H9 (cell line): ENCODE measurements at regions not wholly inside any gene's neighbourhood (a gene's known extent, or its start where the extent isn't known, plus 50 kb on each side); places are given as distances from the start of the nearest gene placed in this dataset.

Experiments used
- DNase-seq: peaks from one replicate; pipeline ENCODE4 v3.0.0-alpha.2; 2017
- H2AFZ ChIP-seq: one replicate; pipeline ENCODE4 v1.6.1; 2013; ENCODE audit warnings: mild to moderate bottlenecking, low read length, control low read depth, moderate library complexity
- H2AK5ac ChIP-seq: 2 replicates; pipeline ENCODE4 v1.6.1; 2013; ENCODE audit warnings: low read length, control low read depth, mixed read lengths; ENCODE audit not compliant: insufficient read length
- H2BK120ac ChIP-seq: one replicate; pipeline ENCODE4 v1.6.1; 2013; ENCODE audit warnings: low read depth, mild to moderate bottlenecking, low read length, control low read depth, inconsistent platforms; ENCODE audit not compliant: poor library complexity, severe bottlenecking
- H2BK12ac ChIP-seq: 2 replicates; pipeline ENCODE4 v1.6.1; 2013; ENCODE audit warnings: low read length, control low read depth, mixed read lengths, low read depth; ENCODE audit not compliant: insufficient read length
- H2BK15ac ChIP-seq: 2 replicates; pipeline ENCODE4 v1.6.1; 2013; ENCODE audit warnings: low read depth, low read length, control low read depth
- H2BK20ac ChIP-seq: one replicate; pipeline ENCODE4 v1.6.1; 2013; ENCODE audit warnings: low read depth, mild to moderate bottlenecking, low read length, control low read depth, inconsistent platforms; ENCODE audit not compliant: poor library complexity, severe bottlenecking
- H2BK5ac ChIP-seq: 2 replicates; pipeline ENCODE4 v1.6.1; 2013; ENCODE audit warnings: low read length, control low read depth, mixed read lengths; ENCODE audit not compliant: insufficient read length
- H3K14ac ChIP-seq: 2 replicates; pipeline ENCODE4 v1.6.1; 2013; ENCODE audit warnings: low read length, control low read depth; ENCODE audit not compliant: insufficient read depth
- H3K18ac ChIP-seq: 2 replicates; pipeline ENCODE4 v1.6.1; 2013; ENCODE audit warnings: low read depth, mild to moderate bottlenecking, mixed read lengths, low read length, control low read depth; ENCODE audit not compliant: insufficient read length
- H3K23ac ChIP-seq: 2 replicates; pipeline ENCODE4 v1.6.1; 2013; ENCODE audit warnings: low read length, control low read depth, mixed read lengths, low read depth; ENCODE audit not compliant: insufficient read length
- H3K23me2 ChIP-seq: 2 replicates; pipeline ENCODE4 v1.6.1; 2013; ENCODE audit warnings: low read depth, mild to moderate bottlenecking, mixed read lengths, low read length, control low read depth; ENCODE audit not compliant: insufficient read length, poor library complexity, severe bottlenecking
- H3K27ac ChIP-seq: 2 replicates; pipeline ENCODE4 v1.5.1; 2013; ENCODE audit warnings: low read length, control low read depth, mixed read lengths, low read depth; ENCODE audit not compliant: insufficient read length
- H3K27me3 ChIP-seq: 2 replicates; pipeline ENCODE4 v1.6.1; 2013; ENCODE audit warnings: low read length, control low read depth, inconsistent platforms; ENCODE audit not compliant: insufficient read depth
- H3K4ac ChIP-seq: 2 replicates; pipeline ENCODE4 v1.6.1; 2013; ENCODE audit warnings: low read depth, mild to moderate bottlenecking, control low read depth, inconsistent platforms, low read length, moderate library complexity
- H3K4me1 ChIP-seq: 2 replicates; pipeline ENCODE4 v1.6.1; 2013; ENCODE audit warnings: low read length, control low read depth, inconsistent platforms; ENCODE audit not compliant: insufficient read depth
- H3K4me2 ChIP-seq: 2 replicates; pipeline ENCODE4 v1.6.1; 2013; ENCODE audit warnings: low read length, control low read depth, mixed read lengths; ENCODE audit not compliant: insufficient read length, insufficient read depth
- H3K56ac ChIP-seq: 2 replicates; pipeline ENCODE4 v1.6.1; 2013; ENCODE audit warnings: low read depth, mild to moderate bottlenecking, mixed read lengths, low read length, control low read depth; ENCODE audit not compliant: insufficient read length
- H3K79me1 ChIP-seq: 2 replicates; pipeline ENCODE4 v1.6.1; 2013; ENCODE audit warnings: low read depth, mild to moderate bottlenecking, moderate library complexity, low read length, control low read depth, inconsistent platforms; ENCODE audit not compliant: insufficient read depth, poor library complexity, severe bottlenecking
- H3K79me2 ChIP-seq: 2 replicates; pipeline ENCODE4 v1.6.1; 2013; ENCODE audit warnings: low read length, control low read depth, inconsistent platforms; ENCODE audit not compliant: insufficient read depth
- H3K9ac ChIP-seq: 2 replicates; pipeline ENCODE4 v1.6.1; 2013; ENCODE audit warnings: low read length, control low read depth, mixed read lengths; ENCODE audit not compliant: insufficient read length; ENCODE audit errors: extremely low read depth
- H3K9me3 ChIP-seq: one replicate; pipeline ENCODE4 v1.6.1; 2013; ENCODE audit warnings: low read depth, low read length, inconsistent platforms; ENCODE audit not compliant: control insufficient read depth
- H3T11ph ChIP-seq: one replicate; pipeline ENCODE4 v1.6.1; 2013; ENCODE audit warnings: mild to moderate bottlenecking, low read length, control low read depth, inconsistent platforms
- H4K20me1 ChIP-seq: one replicate; pipeline ENCODE4 v1.6.1; 2013; ENCODE audit not compliant: control insufficient read depth, insufficient read length, insufficient read depth
- H4K5ac ChIP-seq: 2 replicates; pipeline ENCODE4 v1.6.1; 2013; ENCODE audit warnings: low read depth, mild to moderate bottlenecking, mixed read lengths, low read length, control low read depth; ENCODE audit not compliant: insufficient read length
- H4K8ac ChIP-seq: replicated peaks from 2 replicates; pipeline ENCODE4 v1.6.1; 2013; ENCODE audit warnings: low read length, control low read depth, mixed read lengths, low read depth; ENCODE audit not compliant: insufficient read length
- H4K91ac ChIP-seq: 2 replicates; pipeline ENCODE4 v1.6.1; 2013; ENCODE audit warnings: low read depth, mild to moderate bottlenecking, moderate library complexity, mixed read lengths, low read length, control low read depth; ENCODE audit not compliant: insufficient read length
- H3K27ac Mint-ChIP-seq, 3 experiments: 2 replicates in 2 of 3; 3 replicates in 1 of 3; pipeline ENCODE4 v1.8.0; 2020 to 2021; ENCODE audit warnings: mixed read lengths in 3 of 3, mild to moderate bottlenecking in 1 of 3, moderate library complexity in 1 of 3
- H3K27me3 Mint-ChIP-seq: 2 replicates; pipeline ENCODE4 v1.8.0; 2021; ENCODE audit warnings: low read depth, mild to moderate bottlenecking, moderate library complexity, mixed read lengths
- H3K36me3 Mint-ChIP-seq, 3 experiments: 2 replicates in 2 of 3; 3 replicates in 1 of 3; pipeline ENCODE4 v1.8.0; 2020 to 2021; ENCODE audit warnings: low read depth in 3 of 3, mixed read lengths in 3 of 3; ENCODE audit not compliant: insufficient read depth in 1 of 3
- H3K4me1 Mint-ChIP-seq, 2 experiments: 2 replicates each; pipeline ENCODE4 v1.8.0; 2020; ENCODE audit warnings: mixed read lengths in 2 of 2
- H3K4me3 Mint-ChIP-seq, 2 experiments: 2 replicates in 1 of 2; 3 replicates in 1 of 2; pipeline ENCODE4 v1.8.0; 2020 to 2021; ENCODE audit warnings: mild to moderate bottlenecking in 2 of 2, mixed read lengths in 2 of 2, moderate library complexity in 1 of 2
- H3K9me3 Mint-ChIP-seq, 2 experiments: 2 replicates in 1 of 2; 3 replicates in 1 of 2; pipeline ENCODE4 v1.8.0; 2020; ENCODE audit warnings: mild to moderate bottlenecking in 2 of 2, mixed read lengths in 2 of 2, moderate library complexity in 1 of 2
- CTCF ChIP-seq: fragments of 200-600 bp; sonication (generic); conservative IDR thresholded peaks from 3 replicates; pipeline ENCODE4 v1.8.0; 2021; ENCODE audit warnings: antibody characterized with exemption, mild to moderate bottlenecking
- WGBS: extraction: QIAGEN DNeasy Blood & Tissue Kit; methylation state at CpG from one replicate; pipeline ENCODE4 v1.1.7; 2013; ENCODE audit warnings: missing lambda C conversion rate, low lambda C conversion rate, mixed read lengths; ENCODE audit not compliant: insufficient read length; ENCODE audit errors: extremely low coverage; 5-methylcytosine and 5-hydroxymethylcytosine counted together

GRCh38 chr14:37859177-37859576 is 263.7 kb downstream of the TTC6 start:
- Mint-ChIP-seq H3K4me1 (peaks cover 0 to under 1% of the 10 kb centered on the region in 2 experiments; a peak in 1 of 4 replicates), H3K27ac (no peak overlapping the region), H3K36me3 (no peaks in the 10 kb centered on the region), H3K9me3 (no peaks in the 10 kb centered on the region), H3K4me3 (no peak overlapping the region), H3K27me3 (no peaks in the 10 kb centered on the region; the same call in 1 of the 2 replicates)
- H2AFZ ChIP-seq, result no peak overlapping the region
- H4K8ac ChIP-seq, result no peak overlapping the region
- no peak overlapping the region for H2BK12ac ChIP-seq
- no peak overlapping the region for H2BK120ac ChIP-seq
- no peak for DNase-seq
- H3K9ac ChIP-seq, result no peak overlapping the region
- no CpG with 5 or more reads among the region's 3 CpGs for WGBS
- H4K91ac ChIP-seq, result no peak overlapping the region
- H4K20me1 ChIP-seq, result no peaks in the 10 kb centered on the region
- no peak overlapping the region for H3K23ac ChIP-seq
- H3K79me2 ChIP-seq, result no peaks in the 10 kb centered on the region
- no peak overlapping the region for H2BK20ac ChIP-seq
- no peak overlapping the region for H2BK5ac ChIP-seq
- H3K23me2 ChIP-seq, result no peaks in the 10 kb centered on the region
- H3K4me2 ChIP-seq, result no peak overlapping the region
- H3K27me3 ChIP-seq, result no peaks in the 10 kb centered on the region
- H2BK15ac ChIP-seq, result no peak overlapping the region
- H3K4me1 ChIP-seq, result no peaks in the 10 kb centered on the region
- TF ChIP-seq CTCF, result no peak
- H3K18ac ChIP-seq, result no peak overlapping the region
- no peaks in the 10 kb centered on the region for H3K9me3 ChIP-seq
- no peak overlapping the region for H3K56ac ChIP-seq
- H3K27ac ChIP-seq, result no peak overlapping the region
- no peaks in the 10 kb centered on the region for H3K79me1 ChIP-seq
- H4K5ac ChIP-seq, result no peak overlapping the region
- H3T11ph ChIP-seq, result no peak overlapping the region
- no peak overlapping the region for H3K14ac ChIP-seq
- no peak overlapping the region for H3K4ac ChIP-seq
- H2AK5ac ChIP-seq, result no peak overlapping the region
